ENCODE measurements at regions not wholly inside any gene's neighbourhood (a gene's known extent, or its start where the extent isn't known, plus 50 kb on each side); places are given as distances from the start of the nearest gene placed in this dataset.

GRCh38 chr22:48439560-48440135 is 1388.0 kb downstream of the BRD1 start:
- no peaks in the 10 kb centered on the region for H3K36me3 ChIP-seq
- DNase-seq (ENCODE audit: low spot score): no peak
- ATAC-seq (ENCODE audit: insufficient number of reproducible peaks, low FRiP score, low read depth): no peak

GRCh38 chr22:48438800-48439559 is 1388.7 kb downstream of the BRD1 start:
- ATAC-seq (ENCODE audit: insufficient number of reproducible peaks, low FRiP score, low read depth): no peak
- H3K27ac ChIP-seq: no peak overlapping the region
- DNase-seq (ENCODE audit: low spot score): no peak
- H3K4me3 ChIP-seq: no peak overlapping the region
- H3K4me1 ChIP-seq (ENCODE audit: control insufficient read depth in 1 of 2, low read depth in 2 of 2): no peaks in the 10 kb centered on the region
- no peaks in the 10 kb centered on the region for H3K36me3 ChIP-seq
- no peaks in the 10 kb centered on the region for H3K27me3 ChIP-seq (replicated peaks; ENCODE audit: insufficient read depth)
- no peak for TF ChIP-seq CTCF (IDR thresholded peaks at IDR 0.05)
- H3K9me3 ChIP-seq: no peaks in the 10 kb centered on the region

More at GRCh38 chr22:48439560-48440135, 1388.0 kb downstream of the BRD1 start:
- Histone ChIP-seq H3K27me3 (replicated peaks; ENCODE audit: insufficient read depth) (no peaks in the 10 kb centered on the region), H3K4me1 (ENCODE audit: control insufficient read depth in 1 of 2, low read depth in 2 of 2) (no peaks in the 10 kb centered on the region), H3K9me3 (no peaks in the 10 kb centered on the region), H3K4me3 (no peak overlapping the region), H3K27ac (no peak overlapping the region)
- TF ChIP-seq CTCF (IDR thresholded peaks at IDR 0.05): no peak

- Histone ChIP-seq H3K27me3 (replicated peaks; ENCODE audit: insufficient read depth) (no peaks in the 10 kb centered on the region), H3K4me1 (ENCODE audit: control insufficient read depth in 1 of 2, low read depth in 2 of 2) (no peaks in the 10 kb centered on the region), H3K9me3 (no peaks in the 10 kb centered on the region), H3K27ac (no peak overlapping the region), H3K4me3 (no peak overlapping the region), H3K36me3 (no peaks in the 10 kb centered on the region)
- no peak for TF ChIP-seq CTCF (IDR thresholded peaks at IDR 0.05)
- DNase-seq (ENCODE audit: low spot score) (no peak), ATAC-seq (ENCODE audit: insufficient number of reproducible peaks, low FRiP score, low read depth) (no peak)
Observed at GRCh38 chr22:48438096-48438495, 1389.6 kb downstream of the BRD1 start.

- no peak for DNase-seq (ENCODE audit: low spot score)
Observed at GRCh38 chr22:48436201-48436931, 1391.3 kb downstream of the BRD1 start.

More at GRCh38 chr22:48436201-48436931, 1391.3 kb downstream of the BRD1 start:
- no peak for TF ChIP-seq CTCF (IDR thresholded peaks at IDR 0.05)
- Histone ChIP-seq H3K36me3 (no peaks in the 10 kb centered on the region), H3K9me3 (no peaks in the 10 kb centered on the region), H3K27me3 (replicated peaks; ENCODE audit: insufficient read depth) (no peaks in the 10 kb centered on the region), H3K4me1 (ENCODE audit: control insufficient read depth in 1 of 2, low read depth in 2 of 2) (no peaks in the 10 kb centered on the region), H3K4me3 (no peak overlapping the region), H3K27ac (no peak overlapping the region)
- no peak for ATAC-seq (ENCODE audit: insufficient number of reproducible peaks, low FRiP score, low read depth)
